ENCODE measurements at regions not wholly inside any gene's neighbourhood (a gene's known extent, or its start where the extent isn't known, plus 50 kb on each side); places are given as distances from the start of the nearest gene placed in this dataset.

DNA sequence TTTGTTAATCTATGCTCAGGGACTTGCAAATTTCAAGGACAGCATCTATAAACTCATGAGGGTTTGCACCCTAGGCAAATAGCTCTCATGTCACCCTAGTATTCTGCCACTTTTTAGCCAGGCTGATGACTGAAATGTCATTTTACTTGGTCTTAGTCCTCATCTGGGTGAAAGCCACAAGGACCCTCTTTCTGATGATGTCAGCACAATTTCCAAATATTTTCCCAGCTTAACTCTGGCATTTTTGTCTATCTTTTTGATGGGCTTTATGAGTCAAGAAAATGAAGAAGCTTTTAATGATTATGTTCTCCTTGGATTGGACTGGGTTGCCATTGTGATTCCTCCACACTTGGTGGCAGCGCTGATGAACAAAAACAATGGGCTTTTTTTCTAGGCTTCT, 420.1 kb upstream of the BTBD3 start (continued):
- TF ChIP-seq, protein P1, sequence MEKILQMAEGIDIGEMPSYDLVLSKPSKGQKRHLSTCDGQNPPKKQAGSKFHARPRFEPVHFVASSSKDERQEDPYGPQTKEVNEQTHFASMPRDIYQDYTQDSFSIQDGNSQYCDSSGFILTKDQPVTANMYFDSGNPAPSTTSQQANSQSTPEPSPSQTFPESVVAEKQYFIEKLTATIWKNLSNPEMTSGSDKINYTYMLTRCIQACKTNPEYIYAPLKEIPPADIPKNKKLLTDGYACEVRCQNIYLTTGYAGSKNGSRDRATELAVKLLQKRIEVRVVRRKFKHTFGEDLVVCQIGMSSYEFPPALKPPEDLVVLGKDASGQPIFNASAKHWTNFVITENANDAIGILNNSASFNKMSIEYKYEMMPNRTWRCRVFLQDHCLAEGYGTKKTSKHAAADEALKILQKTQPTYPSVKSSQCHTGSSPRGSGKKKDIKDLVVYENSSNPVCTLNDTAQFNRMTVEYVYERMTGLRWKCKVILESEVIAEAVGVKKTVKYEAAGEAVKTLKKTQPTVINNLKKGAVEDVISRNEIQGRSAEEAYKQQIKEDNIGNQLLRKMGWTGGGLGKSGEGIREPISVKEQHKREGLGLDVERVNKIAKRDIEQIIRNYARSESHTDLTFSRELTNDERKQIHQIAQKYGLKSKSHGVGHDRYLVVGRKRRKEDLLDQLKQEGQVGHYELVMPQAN (conservative IDR thresholded peaks at IDR 0.05): no peak
- TF ChIP-seq, protein P2, sequence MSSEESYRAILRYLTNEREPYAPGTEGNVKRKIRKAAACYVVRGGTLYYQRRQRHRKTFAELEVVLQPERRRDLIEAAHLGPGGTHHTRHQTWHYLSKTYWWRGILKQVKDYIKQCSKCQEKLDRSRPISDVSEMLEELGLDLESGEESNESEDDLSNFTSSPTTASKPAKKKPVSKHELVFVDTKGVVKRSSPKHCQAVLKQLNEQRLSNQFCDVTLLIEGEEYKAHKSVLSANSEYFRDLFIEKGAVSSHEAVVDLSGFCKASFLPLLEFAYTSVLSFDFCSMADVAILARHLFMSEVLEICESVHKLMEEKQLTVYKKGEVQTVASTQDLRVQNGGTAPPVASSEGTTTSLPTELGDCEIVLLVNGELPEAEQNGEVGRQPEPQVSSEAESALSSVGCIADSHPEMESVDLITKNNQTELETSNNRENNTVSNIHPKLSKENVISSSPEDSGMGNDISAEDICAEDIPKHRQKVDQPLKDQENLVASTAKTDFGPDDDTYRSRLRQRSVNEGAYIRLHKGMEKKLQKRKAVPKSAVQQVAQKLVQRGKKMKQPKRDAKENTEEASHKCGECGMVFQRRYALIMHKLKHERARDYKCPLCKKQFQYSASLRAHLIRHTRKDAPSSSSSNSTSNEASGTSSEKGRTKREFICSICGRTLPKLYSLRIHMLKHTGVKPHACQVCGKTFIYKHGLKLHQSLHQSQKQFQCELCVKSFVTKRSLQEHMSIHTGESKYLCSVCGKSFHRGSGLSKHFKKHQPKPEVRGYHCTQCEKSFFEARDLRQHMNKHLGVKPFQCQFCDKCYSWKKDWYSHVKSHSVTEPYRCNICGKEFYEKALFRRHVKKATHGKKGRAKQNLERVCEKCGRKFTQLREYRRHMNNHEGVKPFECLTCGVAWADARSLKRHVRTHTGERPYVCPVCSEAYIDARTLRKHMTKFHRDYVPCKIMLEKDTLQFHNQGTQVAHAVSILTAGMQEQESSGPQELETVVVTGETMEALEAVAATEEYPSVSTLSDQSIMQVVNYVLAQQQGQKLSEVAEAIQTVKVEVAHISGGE (CRISPR knock-in tag; IDR thresholded peaks at IDR 0.05): no peak

DNA sequence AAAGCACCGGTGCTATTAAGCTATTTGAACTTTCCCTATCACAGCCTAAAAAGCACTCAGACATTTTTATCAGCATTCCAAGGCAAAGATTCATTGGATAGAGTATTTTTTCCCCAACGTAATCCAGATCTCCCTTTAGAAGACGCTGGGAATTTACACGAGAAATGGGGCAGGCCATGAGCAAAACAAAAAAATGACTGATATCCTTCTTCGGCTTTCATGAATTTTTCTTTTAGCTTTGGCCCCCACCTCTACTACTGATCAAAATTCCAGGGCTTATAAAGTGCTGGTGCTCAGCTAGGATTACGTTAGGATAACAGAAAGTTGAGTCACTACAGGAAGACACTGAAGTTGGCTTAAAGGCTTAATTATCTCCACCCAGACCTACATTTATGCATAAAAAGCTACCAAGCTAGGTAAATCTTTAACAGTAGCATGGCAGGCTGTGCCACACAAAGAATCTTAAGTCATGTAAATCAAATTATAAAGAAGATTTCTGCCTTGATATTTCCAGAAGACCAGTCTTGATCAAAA, 418.5 kb upstream of the BTBD3 start:
- no peak for ATAC-seq
- ChIA-PET CTCF (interaction anchor here (0.6 to 1.6 kb wide), 2 partner anchors 15 to 221 kb away, joined by 3 to 7 read pairs; no protein-coding TSS in a partner anchor), RAD21 (ENCODE audit: unreplicated experiment) (no interaction called here), POLR2A (interaction anchor here (1.5 kb wide), 1 partner anchor 11 kb away, joined by 4 read pairs; no protein-coding TSS in a partner anchor), SMC1A (ENCODE audit: uncharacterized antibody, unreplicated experiment) (interaction anchor here (0.7 to 1.8 kb wide), 6 partner anchors 9 to 47 kb away, joined by 3 to 10 read pairs (median 3); no protein-coding TSS in a partner anchor)
- no peaks in the 10 kb centered on the region for H3K79me2 ChIP-seq (ENCODE audit: control insufficient read depth, insufficient read depth, low read length)
- no peak overlapping the region for H2AFZ ChIP-seq (ENCODE audit: control insufficient read depth, low read depth, low read length)
- no peak overlapping the region for H3K9ac ChIP-seq (ENCODE audit: control insufficient read depth, insufficient read depth, low read length)
- no peaks in the 10 kb centered on the region for H3K4me1 ChIP-seq (ENCODE audit: control insufficient read depth, insufficient read depth, low read length)
- TF ChIP-seq SIN3A (IDR thresholded peaks at IDR 0.05; ENCODE audit: low read depth, low read length) (no peak), ZBED1 (IDR thresholded peaks at IDR 0.05; ENCODE audit: borderline replicate concordance) (no peak), KAT2A (conservative IDR thresholded peaks at IDR 0.05; ENCODE audit: control insufficient read depth, low read depth, low read length) (no peak), ZNF207 (IDR thresholded peaks at IDR 0.05; ENCODE audit: borderline replicate concordance) (no peak), MYB (IDR thresholded peaks at IDR 0.05; ENCODE audit: borderline replicate concordance, low read depth, low read length) (no peak), SP1 (IDR thresholded peaks at IDR 0.05; ENCODE audit: low read depth, low read length) (no peak), PML (IDR thresholded peaks at IDR 0.05; ENCODE audit: low read length) (no peak), SMAD5 (IDR thresholded peaks at IDR 0.05; ENCODE audit: low read depth) (no peak), CHD4 (IDR thresholded peaks at IDR 0.05) (no peak), HDGF (IDR thresholded peaks at IDR 0.05) (no peak), SMC3 (IDR thresholded peaks at IDR 0.05; ENCODE audit: borderline replicate concordance, low read length) (no peak), NFYB (IDR thresholded peaks at IDR 0.05; ENCODE audit: insufficient read depth, low read depth, low read length) (no peak), TCF3 (IDR thresholded peaks at IDR 0.05; ENCODE audit: borderline replicate concordance, insufficient read depth, low read depth, low read length) (no peak)
- TF ChIP-seq, protein P3, sequence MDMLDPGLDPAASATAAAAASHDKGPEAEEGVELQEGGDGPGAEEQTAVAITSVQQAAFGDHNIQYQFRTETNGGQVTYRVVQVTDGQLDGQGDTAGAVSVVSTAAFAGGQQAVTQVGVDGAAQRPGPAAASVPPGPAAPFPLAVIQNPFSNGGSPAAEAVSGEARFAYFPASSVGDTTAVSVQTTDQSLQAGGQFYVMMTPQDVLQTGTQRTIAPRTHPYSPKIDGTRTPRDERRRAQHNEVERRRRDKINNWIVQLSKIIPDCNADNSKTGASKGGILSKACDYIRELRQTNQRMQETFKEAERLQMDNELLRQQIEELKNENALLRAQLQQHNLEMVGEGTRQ (IDR thresholded peaks at IDR 0.05; ENCODE audit: borderline replicate concordance, low read depth, low read length): no peak
- no peak for FAIRE-seq
- H3K27ac ChIP-seq (ENCODE audit: control insufficient read depth, insufficient read depth): no peak overlapping the region
- H3K36me3 ChIP-seq (ENCODE audit: control insufficient read depth in 2 of 2, insufficient read depth in 2 of 2, low read length in 1 of 2): no peaks in the 10 kb centered on the region
- no peak overlapping the region for H3K4me2 ChIP-seq (ENCODE audit: control insufficient read depth, insufficient read depth)
- H4K20me1 ChIP-seq (ENCODE audit: control insufficient read depth, insufficient read depth): no peaks in the 10 kb centered on the region
- 0% methylated on average over 6 of the region's 6 CpGs for WGBS (ENCODE audit: insufficient coverage, insufficient replicate concordance, low lambda C conversion rate, missing lambda C conversion rate)
- no peak overlapping the region for H3K4me3 ChIP-seq
- no peaks in the 10 kb centered on the region for H3K9me3 ChIP-seq (replicated peaks; ENCODE audit: control insufficient read depth, insufficient read depth, low read length)
- no peak for DNase-seq (ENCODE audit: low read depth, low spot score)
- in situ Hi-C loops (cut with MboI): no loop called here
- intact Hi-C loops (cut with micrococcal nuclease; ENCODE audit: unreplicated experiment): no loop called here
- H3K27me3 ChIP-seq (replicated peaks in 1 of 2; ENCODE audit: control insufficient read depth in 2 of 2, insufficient read depth in 2 of 2, low read length in 1 of 2): no peaks in the 10 kb centered on the region
- BruUV-seq (replicated peaks): no TSS peak

Measured in GM12878 (cell line).